SK-N-MC (cell line): ENCODE measurements at regions not wholly inside any gene's neighbourhood (a gene's known extent, or its start where the extent isn't known, plus 50 kb on each side); places are given as distances from the start of the nearest gene placed in this dataset.

Source experiments
- EZH2 ChIP-seq: fragments of 200-600 bp; sonication (generic); IDR thresholded peaks from one replicate; pipeline ENCODE4 v1.6.1; 2017; ENCODE audit warnings: antibody characterized with exemption
- FOXP2 ChIP-seq: optimal IDR thresholded peaks from 2 replicates; pipeline ENCODE3; 2011; ENCODE audit warnings: mild to moderate bottlenecking, moderate library complexity; ENCODE audit not compliant: insufficient read depth; ENCODE audit errors: extremely low read length, control extremely low read depth
- POLR2AphosphoS5 ChIP-seq: IDR thresholded peaks from 2 replicates; pipeline ENCODE4 v1.6.1; 2012; ENCODE audit warnings: mild to moderate bottlenecking, low read depth, low read length, borderline replicate concordance

- no peak for TF ChIP-seq EZH2
- no peak for TF ChIP-seq POLR2AphosphoS5
- TF ChIP-seq FOXP2: no peak
Measured at GRCh38 chr9:79471580-79472543, 99.9 kb upstream of the TLE4 start.
